ENCODE measurements at regions not wholly inside any gene's neighbourhood (a gene's known extent, or its start where the extent isn't known, plus 50 kb on each side); places are given as distances from the start of the nearest gene placed in this dataset.

DNA sequence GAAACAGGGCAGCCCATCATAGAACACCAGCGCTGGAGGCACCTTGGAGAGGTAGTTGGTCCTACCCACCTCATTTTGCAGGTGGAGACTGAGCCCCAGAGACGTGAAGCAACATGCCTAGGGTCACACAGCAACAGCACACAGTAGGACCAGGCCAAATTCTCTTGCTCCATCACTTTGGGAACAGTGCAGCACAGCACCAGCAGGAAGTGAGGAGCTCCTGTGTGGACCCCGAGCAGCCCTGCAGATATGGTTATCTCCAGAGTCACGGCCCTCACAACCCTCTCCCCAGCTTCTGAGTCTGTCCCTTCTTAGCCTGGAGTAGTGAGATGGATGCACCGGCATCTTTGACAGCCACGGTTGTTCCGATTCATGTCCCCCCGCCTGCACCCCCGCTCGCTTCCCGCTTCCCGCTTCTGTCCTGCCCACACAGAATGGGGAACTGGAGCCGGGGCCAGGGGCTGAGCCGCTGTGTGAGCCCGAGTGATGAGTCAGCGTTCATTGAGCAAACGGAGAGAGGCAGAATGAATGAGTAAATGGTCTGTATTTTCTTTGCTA, 72.6 kb upstream of the DUSP22 start:
- Histone ChIP-seq H3K36me3 (ENCODE audit: insufficient read depth, low read length) (no peaks in the 10 kb centered on the region), H3K4me1 (ENCODE audit: insufficient read depth, low read length) (peaks cover 7% of the 10 kb centered on the region), H3K4me3 (ENCODE audit: low read length) (no peak overlapping the region), H3K27me3 (ENCODE audit: insufficient read depth, low read length) (peaks cover 2% of the 10 kb centered on the region), H3K9me3 (ENCODE audit: low read length) (peaks cover under 1% of the 10 kb centered on the region), H2AFZ (ENCODE audit: low read depth, low read length) (no peak overlapping the region)

DNA sequence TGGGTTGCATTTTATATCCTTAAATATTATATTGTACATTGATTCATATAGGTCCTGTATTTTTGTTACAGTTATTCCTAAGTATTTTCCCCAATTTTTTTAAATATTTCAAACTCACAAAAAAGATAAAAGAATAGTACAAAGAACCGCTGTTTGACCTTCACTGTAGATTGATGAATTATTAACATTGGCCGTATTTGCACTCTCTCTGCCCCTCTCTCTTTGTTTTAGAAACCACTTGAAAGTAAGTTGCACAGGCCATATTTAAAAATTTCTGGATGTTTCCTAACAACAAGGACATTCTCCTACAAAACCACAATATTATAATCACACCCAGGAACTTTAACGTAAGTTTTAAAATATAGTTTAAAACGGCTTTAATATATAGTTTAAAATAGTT, 72.0 kb upstream of the DUSP22 start:
- H3K4me1 ChIP-seq (ENCODE audit: insufficient read depth, low read length), result peaks cover 7% of the 10 kb centered on the region

DNA sequence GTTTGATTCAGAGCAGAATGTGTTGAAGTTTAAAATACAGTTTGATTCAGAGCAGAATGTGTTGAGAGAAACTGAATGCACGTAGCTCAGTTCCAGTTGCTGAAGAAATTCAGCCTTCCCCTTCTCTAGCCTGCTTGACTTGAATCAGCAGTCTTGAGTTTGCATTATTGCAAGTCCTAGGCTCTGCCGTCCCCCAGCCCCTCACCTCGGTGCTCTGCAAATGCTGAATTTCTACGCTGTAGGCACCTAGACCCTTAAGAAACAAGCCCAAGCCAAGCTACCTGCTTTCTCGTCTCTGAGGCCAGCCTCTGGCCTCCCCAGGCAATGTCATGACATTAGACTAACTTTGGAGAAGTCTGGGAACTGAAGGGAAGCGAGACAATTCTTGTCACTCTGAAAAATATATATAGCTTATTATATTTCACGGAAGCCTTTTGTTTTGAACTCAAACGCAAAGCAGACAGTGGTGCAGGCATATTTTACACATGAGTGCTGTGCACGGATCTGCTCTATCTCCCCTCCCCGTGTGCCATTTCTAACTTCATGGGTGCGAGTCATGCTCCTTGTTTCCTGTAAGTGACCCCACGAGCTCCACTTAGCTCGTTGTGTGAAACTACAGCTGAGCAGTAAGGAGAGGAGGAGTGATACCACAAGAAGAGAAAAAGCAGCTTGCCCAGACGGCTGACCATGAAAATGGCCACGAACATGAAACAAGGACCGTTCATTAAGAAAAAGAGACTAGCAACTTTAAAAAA, 71.4 kb upstream of the DUSP22 start:
- Histone ChIP-seq H3K4me1 (ENCODE audit: insufficient read depth, low read length) (peaks cover 7% of the 10 kb centered on the region), H3K27me3 (ENCODE audit: insufficient read depth, low read length) (peaks cover 2% of the 10 kb centered on the region), H2AFZ (ENCODE audit: low read depth, low read length) (no peak overlapping the region)

More for the DNA sequence above, 72.0 kb upstream of the DUSP22 start:
- no peaks in the 10 kb centered on the region for H3K36me3 ChIP-seq (ENCODE audit: insufficient read depth, low read length)
- H3K27me3 ChIP-seq (ENCODE audit: insufficient read depth, low read length), result peaks cover 2% of the 10 kb centered on the region
- no peaks in the 10 kb centered on the region for H3K9me3 ChIP-seq (ENCODE audit: low read length)
- no peak overlapping the region for H2AFZ ChIP-seq (ENCODE audit: low read depth, low read length)
- H3K4me3 ChIP-seq (ENCODE audit: low read length), result no peak overlapping the region

DNA sequence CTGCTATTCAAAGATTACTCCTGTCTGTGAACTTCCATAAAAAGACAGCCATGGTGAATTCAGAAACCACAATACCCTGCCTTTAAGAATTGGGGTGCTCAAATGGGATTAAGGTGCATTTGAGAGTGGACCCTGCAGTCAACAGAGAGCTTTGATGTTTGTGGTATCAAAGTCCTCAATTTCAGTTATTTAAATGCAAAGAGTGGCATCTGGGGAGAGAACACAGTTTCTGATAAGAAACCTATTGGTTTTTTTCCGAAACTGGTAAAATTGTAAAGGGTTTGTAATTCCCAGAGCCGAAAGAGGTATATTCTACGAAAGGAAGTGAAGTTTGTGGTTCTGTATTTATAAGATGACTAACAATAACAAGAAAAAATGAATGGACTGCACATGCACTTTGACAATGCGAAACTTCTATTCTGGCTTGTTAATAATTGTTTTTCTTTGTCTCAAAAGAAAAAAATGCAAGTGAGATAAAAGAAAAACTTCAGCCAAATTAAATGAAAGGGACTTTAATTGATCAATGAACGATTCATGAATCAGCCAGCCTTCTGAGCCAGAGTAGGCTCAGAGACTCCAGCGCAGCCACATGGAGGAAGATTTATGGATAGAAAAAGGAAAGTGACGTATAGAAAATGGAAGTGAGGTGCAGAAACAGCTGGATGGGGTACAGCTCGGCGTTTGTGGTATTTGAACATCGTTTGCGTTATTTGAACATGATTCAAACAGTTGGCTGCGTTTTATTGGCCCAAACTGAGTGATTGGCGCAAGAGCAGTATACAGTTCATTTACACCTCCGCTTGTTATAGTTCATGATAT, 70.5 kb upstream of the DUSP22 start:
- Histone ChIP-seq H3K36me3 (ENCODE audit: insufficient read depth, low read length) (no peaks in the 10 kb centered on the region), H3K9me3 (ENCODE audit: low read length) (no peaks in the 10 kb centered on the region)

More for the DNA sequence above, 71.4 kb upstream of the DUSP22 start:
- H3K4me3 ChIP-seq (ENCODE audit: low read length), result no peak overlapping the region
- no peaks in the 10 kb centered on the region for H3K9me3 ChIP-seq (ENCODE audit: low read length)
- H3K36me3 ChIP-seq (ENCODE audit: insufficient read depth, low read length), result no peaks in the 10 kb centered on the region

DNA sequence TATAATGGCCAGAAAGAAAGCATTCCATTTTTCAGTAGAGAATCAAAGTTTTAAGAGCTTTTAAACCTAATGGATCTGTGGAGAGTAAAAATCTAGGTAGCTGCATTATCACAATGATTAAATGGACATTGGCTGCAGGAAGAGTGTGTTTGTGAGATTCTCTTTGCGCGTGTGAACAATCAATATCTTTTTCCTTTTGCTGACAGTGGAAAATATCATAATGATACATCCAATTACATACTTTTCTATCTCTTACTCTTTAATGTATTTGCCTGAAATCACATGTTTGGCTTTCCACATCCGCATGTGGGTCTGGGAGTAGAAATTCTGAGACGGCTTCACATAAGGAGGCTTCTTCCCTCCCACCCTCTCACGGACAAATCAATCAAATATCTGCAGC, 69.8 kb upstream of the DUSP22 start:
- Histone ChIP-seq H3K27me3 (ENCODE audit: insufficient read depth, low read length) (peaks cover 2% of the 10 kb centered on the region), H3K36me3 (ENCODE audit: insufficient read depth, low read length) (no peaks in the 10 kb centered on the region), H2AFZ (ENCODE audit: low read depth, low read length) (no peak overlapping the region), H3K4me1 (ENCODE audit: insufficient read depth, low read length) (peaks cover 7% of the 10 kb centered on the region), H3K9me3 (ENCODE audit: low read length) (no peaks in the 10 kb centered on the region), H3K4me3 (ENCODE audit: low read length) (no peak overlapping the region)

More for the DNA sequence above, 70.5 kb upstream of the DUSP22 start:
- Histone ChIP-seq H2AFZ (ENCODE audit: low read depth, low read length) (no peak overlapping the region), H3K27me3 (ENCODE audit: insufficient read depth, low read length) (peaks cover 2% of the 10 kb centered on the region), H3K4me3 (ENCODE audit: low read length) (no peak overlapping the region), H3K4me1 (ENCODE audit: insufficient read depth, low read length) (peaks cover 7% of the 10 kb centered on the region)

DNA sequence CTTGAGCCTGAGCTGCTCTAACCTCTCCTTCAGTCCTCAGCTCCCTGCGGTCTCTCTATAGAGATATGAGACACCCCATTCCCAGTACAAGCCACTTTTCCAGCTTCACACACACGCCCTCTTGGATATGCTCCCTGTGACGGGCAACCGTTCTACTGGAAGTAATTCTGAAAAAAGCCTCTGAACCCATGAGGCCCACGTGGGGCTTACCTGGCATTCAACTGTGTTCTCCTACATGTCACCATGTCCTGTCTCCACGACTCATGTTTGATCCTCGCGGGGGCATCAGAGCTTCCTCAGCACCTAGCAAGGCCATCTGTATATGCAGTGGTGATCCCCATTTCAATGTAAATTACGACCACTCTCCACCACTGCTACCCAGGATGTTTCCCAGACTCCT, 69.2 kb upstream of the DUSP22 start:
- Histone ChIP-seq H3K36me3 (ENCODE audit: insufficient read depth, low read length) (no peaks in the 10 kb centered on the region), H2AFZ (ENCODE audit: low read depth, low read length) (no peak overlapping the region), H3K9me3 (ENCODE audit: low read length) (no peaks in the 10 kb centered on the region), H3K27me3 (ENCODE audit: insufficient read depth, low read length) (peaks cover 2% of the 10 kb centered on the region), H3K4me3 (ENCODE audit: low read length) (no peak overlapping the region), H3K4me1 (ENCODE audit: insufficient read depth, low read length) (peaks cover 7% of the 10 kb centered on the region)

DNA sequence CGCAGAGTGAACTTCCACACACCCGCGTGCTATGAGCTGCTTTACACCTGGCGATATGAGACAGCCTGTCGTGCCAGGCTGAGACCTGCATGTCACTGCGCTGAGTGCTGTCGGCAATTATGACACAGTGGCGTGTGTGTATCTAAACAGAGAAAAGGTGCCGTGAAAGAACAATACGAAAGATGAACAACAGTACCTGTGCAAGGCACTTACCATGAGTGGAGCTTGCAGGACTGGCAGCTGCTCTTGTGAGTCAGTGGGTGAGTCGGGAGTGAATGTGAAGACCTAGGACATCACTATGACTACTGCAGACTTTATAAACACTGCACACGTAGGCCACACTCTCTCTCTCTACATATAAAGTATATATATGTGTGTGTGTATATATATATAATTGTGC, 68.5 kb upstream of the DUSP22 start:
- Histone ChIP-seq H3K27me3 (ENCODE audit: insufficient read depth, low read length) (peaks cover 2% of the 10 kb centered on the region), H3K9me3 (ENCODE audit: low read length) (no peaks in the 10 kb centered on the region), H3K4me3 (ENCODE audit: low read length) (no peak overlapping the region), H2AFZ (ENCODE audit: low read depth, low read length) (no peak overlapping the region), H3K4me1 (ENCODE audit: insufficient read depth, low read length) (peaks cover 7% of the 10 kb centered on the region), H3K36me3 (ENCODE audit: insufficient read depth, low read length) (no peaks in the 10 kb centered on the region)

DNA sequence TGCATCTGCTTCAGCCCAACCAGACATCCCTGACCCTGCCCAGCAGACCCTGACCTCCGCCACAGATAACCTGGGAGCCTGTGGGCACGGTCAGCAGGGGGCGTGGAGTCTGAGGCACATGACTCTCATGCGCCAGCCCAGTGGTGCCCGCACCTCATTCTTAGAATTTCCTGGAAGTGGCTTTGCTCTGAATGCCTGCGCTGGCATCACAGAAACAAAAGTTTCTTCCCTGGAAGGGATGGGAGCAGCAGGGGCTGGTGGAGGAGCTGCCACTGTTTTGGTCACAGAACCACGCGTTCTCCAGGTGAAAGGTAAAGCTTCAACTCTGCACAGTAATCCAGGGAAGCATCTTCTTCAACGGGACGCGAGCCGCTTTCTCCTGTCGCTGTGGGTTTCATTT, 67.9 kb upstream of the DUSP22 start:
- no peaks in the 10 kb centered on the region for H3K36me3 ChIP-seq (ENCODE audit: insufficient read depth, low read length)
- no peaks in the 10 kb centered on the region for H3K9me3 ChIP-seq (ENCODE audit: low read length)
- no peak overlapping the region for H3K4me3 ChIP-seq (ENCODE audit: low read length)
- no peak overlapping the region for H2AFZ ChIP-seq (ENCODE audit: low read depth, low read length)
- peaks cover 7% of the 10 kb centered on the region for H3K4me1 ChIP-seq (ENCODE audit: insufficient read depth, low read length)
- H3K27me3 ChIP-seq (ENCODE audit: insufficient read depth, low read length), result peaks cover 2% of the 10 kb centered on the region

DNA sequence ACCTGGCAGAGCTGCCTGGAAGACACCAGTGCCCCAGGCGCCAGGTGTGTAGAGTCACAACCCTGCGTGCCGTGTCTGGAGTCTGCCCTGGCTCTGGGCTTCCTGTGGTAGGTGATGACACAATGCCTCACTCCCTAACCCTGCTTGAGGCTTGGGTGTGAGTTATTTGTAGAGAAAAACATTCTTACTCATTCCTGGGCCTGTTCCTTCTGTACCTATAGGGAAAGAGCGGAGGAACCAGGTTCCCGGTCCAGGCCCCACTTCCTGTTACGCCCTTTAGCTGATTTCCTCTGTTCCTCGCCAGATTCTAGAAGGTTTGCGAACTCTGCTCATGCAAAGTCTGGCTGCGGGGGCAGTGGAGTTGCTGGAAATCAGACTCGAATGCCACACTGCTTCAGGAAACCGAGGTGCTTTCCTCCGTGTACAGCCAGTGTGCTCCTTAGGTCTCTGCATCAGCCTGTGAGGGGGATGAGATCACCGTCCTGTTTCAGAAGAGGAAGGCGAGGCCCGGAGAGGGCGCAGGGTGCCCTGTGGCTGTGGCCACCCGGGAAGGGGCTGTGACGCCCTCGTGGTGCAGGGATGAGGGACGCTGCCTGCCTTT, 67.1 kb upstream of the DUSP22 start:
- Histone ChIP-seq H3K4me1 (ENCODE audit: insufficient read depth, low read length) (peaks cover 4% of the 10 kb centered on the region), H3K36me3 (ENCODE audit: insufficient read depth, low read length) (no peaks in the 10 kb centered on the region), H3K27me3 (ENCODE audit: insufficient read depth, low read length) (peaks cover 2% of the 10 kb centered on the region), H3K4me3 (ENCODE audit: low read length) (no peak overlapping the region), H3K9me3 (ENCODE audit: low read length) (no peaks in the 10 kb centered on the region), H2AFZ (ENCODE audit: low read depth, low read length) (no peak overlapping the region)

DNA sequence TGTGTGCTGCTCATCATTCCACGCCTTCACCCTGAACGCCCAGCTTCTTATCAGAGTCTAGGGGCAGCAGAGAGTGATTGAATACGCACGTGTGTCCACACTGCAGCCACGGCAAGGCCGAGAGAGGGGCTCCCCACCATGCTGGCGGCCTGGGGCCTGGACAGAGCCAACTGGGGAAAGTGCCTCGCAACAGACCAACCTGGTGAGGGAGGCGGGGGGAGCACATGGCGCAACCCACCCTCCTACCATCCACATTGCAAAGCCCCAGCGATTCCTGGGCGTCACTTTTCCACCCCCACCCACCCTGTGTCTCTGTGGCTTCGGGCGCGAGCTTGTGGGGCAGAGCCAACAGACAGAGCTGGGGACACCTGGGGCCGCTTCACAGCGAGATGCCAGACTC, 66.4 kb upstream of the DUSP22 start:
- Histone ChIP-seq H3K36me3 (ENCODE audit: insufficient read depth, low read length) (no peaks in the 10 kb centered on the region), H3K4me1 (ENCODE audit: insufficient read depth, low read length) (no peaks in the 10 kb centered on the region), H3K4me3 (ENCODE audit: low read length) (no peak overlapping the region), H3K9me3 (ENCODE audit: low read length) (no peaks in the 10 kb centered on the region), H2AFZ (ENCODE audit: low read depth, low read length) (no peak overlapping the region), H3K27me3 (ENCODE audit: insufficient read depth, low read length) (peaks cover 2% of the 10 kb centered on the region)

DNA sequence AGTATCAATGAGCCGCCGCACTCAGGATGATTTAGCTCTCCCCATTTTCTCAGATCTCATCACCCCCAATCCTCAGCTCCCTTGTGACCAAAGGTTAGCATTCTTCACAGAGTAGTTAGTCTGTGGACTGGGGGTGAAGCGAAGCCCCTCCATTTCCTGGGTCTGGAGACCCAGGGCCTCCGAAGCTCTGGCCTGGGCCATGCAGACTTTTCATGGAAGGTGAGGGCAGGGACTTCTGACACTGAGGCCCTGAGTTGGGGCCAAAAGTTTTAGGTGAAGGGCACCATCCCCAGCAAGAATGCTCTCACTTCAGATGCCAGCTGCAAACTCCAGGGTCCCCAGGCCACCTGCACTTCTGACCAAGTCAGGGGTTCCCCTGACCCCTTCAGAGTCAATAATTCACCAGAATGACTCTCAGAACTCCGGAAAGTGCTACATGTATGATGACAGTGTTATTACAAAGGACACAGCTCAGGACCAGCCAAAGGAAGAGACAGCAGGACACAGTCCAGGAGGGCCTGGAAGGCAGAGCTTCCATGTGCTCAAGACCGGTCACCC, 65.7 kb upstream of the DUSP22 start:
- Histone ChIP-seq H3K4me3 (ENCODE audit: low read length) (no peak overlapping the region), H2AFZ (ENCODE audit: low read depth, low read length) (no peak overlapping the region), H3K9me3 (ENCODE audit: low read length) (no peaks in the 10 kb centered on the region), H3K27me3 (ENCODE audit: insufficient read depth, low read length) (no peaks in the 10 kb centered on the region), H3K4me1 (ENCODE audit: insufficient read depth, low read length) (no peaks in the 10 kb centered on the region), H3K36me3 (ENCODE audit: insufficient read depth, low read length) (no peaks in the 10 kb centered on the region)

DNA sequence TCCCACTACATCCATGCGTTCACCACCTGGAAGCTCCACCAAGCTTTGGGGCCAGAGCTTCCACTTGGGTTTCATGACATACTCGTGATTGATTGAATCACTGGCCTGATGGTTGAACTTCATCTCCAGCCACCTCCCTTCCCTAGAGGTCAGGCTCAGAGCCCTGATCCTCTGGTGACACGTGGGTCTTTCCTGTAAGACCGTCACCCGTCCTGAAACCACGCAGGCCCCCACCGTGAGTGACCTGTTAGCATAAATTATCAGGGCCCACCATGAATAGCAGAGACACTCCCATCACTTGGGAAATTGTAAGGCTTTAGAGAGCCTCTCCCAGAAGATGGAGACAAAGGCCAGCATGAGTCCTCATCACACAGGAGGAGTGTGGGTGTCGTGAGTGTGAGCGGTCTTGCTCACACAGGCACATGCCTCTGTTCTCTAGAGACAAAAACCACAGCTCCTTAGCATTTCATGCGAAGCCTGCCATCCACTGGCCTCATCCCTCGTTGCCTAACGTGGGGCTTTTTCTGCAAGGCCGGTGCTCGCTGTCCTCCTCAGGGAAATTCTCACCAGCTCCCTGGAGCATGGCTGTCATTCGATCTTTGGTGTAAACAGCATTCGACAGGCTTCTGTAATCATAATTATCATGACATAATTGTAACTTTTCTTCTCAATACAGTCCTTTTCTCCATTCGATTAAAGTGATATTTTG, 65.1 kb upstream of the DUSP22 start:
- Histone ChIP-seq H3K27me3 (ENCODE audit: insufficient read depth, low read length) (no peaks in the 10 kb centered on the region), H3K4me1 (ENCODE audit: insufficient read depth, low read length) (no peaks in the 10 kb centered on the region), H3K4me3 (ENCODE audit: low read length) (no peak overlapping the region), H3K9me3 (ENCODE audit: low read length) (no peaks in the 10 kb centered on the region), H3K36me3 (ENCODE audit: insufficient read depth, low read length) (no peaks in the 10 kb centered on the region), H2AFZ (ENCODE audit: low read depth, low read length) (no peak overlapping the region)
